Esophagus squamous epithelium (tissue), 5 donors: ENCODE measurements at regions not wholly inside any gene's neighbourhood (a gene's known extent, or its start where the extent isn't known, plus 50 kb on each side); places are given as distances from the start of the nearest gene placed in this dataset.

Source experiments
- DNase-seq: peaks from one replicate; lab custom pipeline; 2025; lab: John Stamatoyannopoulos, UW
- H3K27ac ChIP-seq, 4 donors: fragments of 200-600 bp; sonication (generic); one replicate each; pipeline ENCODE4 v1.5.1; 2016 to 2019; ENCODE audit warnings: mild to moderate bottlenecking in 1 of 4
- H3K27me3 ChIP-seq, 4 donors: fragments of 200-600 bp; sonication (generic); 1 replicate in 3 of 4; 2 replicates in 1 of 4; pipeline versions ENCODE4 v1.5.1 to v1.6.0; 2017 to 2021; ENCODE audit warnings: antibody characterized with exemption in 1 of 4
- H3K36me3 ChIP-seq, 3 donors: fragments of 200-600 bp; sonication (generic); one replicate each; pipeline ENCODE4 v1.5.1; 2016 to 2019
- H3K4me1 ChIP-seq, 3 donors: fragments of 200-600 bp; sonication (generic); one replicate each; pipeline ENCODE4 v1.5.1; 2017 to 2019
- H3K4me3 ChIP-seq, 4 donors: fragments of 200-600 bp; sonication (generic); 1 replicate in 3 of 4; 2 replicates in 1 of 4; pipeline ENCODE4 v1.5.1; 2016 to 2019; ENCODE audit warnings: mild to moderate bottlenecking in 2 of 4, moderate library complexity in 1 of 4
- H3K9me3 ChIP-seq, 3 donors: fragments of 200-600 bp; sonication (generic); one replicate each; pipeline ENCODE4 v1.5.1; 2016 to 2019
- POLR2A ChIP-seq, 4 donors: fragments of 450-650 bp; IDR thresholded peaks; one replicate each; pipeline ENCODE4 v1.6.1; 2017; ENCODE audit warnings: antibody characterized with exemption in 4 of 4, mild to moderate bottlenecking in 4 of 4, moderate library complexity in 3 of 4
- WGBS, 2 donors: methylation state at CpG; one replicate each; pipeline ENCODE4 v1.1.5; 2018; 5-methylcytosine and 5-hydroxymethylcytosine counted together
- intact Hi-C: fragments of 100-400 bp; cut with DNase I; formaldehyde crosslinking; loops from one replicate; pipeline ENCODE4 v1.15.0; 2022
- TF ChIP-seq, protein P1 (sequence below), 6 experiments: fragments of 450-650 bp in 4 of 6; fragments of 200-600 bp in 2 of 6; sonication (generic) in 2 of 6; IDR thresholded peaks; one replicate each; pipeline ENCODE4 v1.5.1; 2016 to 2019; ENCODE audit warnings: antibody characterized with exemption in 6 of 6, mild to moderate bottlenecking in 4 of 6, moderate library complexity in 4 of 6
- donor health status: DM: yes; HTN: yes; CAD: no.

DNA sequence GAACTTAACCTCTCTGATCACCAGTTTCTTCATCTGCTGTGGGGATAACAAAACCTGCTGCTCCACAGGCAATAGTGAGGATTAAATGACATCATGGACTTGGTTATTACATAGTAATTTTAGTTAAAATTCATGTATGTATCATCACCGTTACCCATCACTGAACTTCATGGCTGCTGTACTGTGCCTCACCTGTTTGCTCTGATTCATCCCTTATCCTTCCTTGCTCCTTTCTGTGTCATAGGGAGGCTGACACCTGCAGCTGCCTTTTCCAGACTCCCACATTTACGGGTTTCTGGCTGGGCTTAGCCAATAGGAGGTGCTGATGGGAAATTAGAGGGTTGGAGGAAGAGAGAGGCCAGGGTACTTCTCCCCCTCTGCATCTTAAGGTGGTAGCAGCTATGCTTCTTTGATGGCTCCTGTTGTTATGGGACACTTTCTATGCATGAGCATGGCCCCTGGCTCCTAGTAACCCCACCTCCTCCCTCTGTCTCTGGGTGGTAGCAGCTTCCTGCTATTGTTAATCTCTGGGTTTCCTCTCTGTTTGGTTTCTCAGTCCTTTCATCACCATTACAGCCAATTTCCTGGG, 332.1 kb downstream of the DHX35 start:
- Histone ChIP-seq H3K4me3 (no peak overlapping the region), H3K27me3 (peaks cover 0 to 5% (median 0%) of the 10 kb centered on the region in 4 donors), H3K4me1 (peaks cover 5 to 21% (median 8%) of the 10 kb centered on the region in 3 donors), H3K27ac (no peak overlapping the region), H3K36me3 (no peaks in the 10 kb centered on the region), H3K9me3 (no peaks in the 10 kb centered on the region)
- TF ChIP-seq, protein P1, sequence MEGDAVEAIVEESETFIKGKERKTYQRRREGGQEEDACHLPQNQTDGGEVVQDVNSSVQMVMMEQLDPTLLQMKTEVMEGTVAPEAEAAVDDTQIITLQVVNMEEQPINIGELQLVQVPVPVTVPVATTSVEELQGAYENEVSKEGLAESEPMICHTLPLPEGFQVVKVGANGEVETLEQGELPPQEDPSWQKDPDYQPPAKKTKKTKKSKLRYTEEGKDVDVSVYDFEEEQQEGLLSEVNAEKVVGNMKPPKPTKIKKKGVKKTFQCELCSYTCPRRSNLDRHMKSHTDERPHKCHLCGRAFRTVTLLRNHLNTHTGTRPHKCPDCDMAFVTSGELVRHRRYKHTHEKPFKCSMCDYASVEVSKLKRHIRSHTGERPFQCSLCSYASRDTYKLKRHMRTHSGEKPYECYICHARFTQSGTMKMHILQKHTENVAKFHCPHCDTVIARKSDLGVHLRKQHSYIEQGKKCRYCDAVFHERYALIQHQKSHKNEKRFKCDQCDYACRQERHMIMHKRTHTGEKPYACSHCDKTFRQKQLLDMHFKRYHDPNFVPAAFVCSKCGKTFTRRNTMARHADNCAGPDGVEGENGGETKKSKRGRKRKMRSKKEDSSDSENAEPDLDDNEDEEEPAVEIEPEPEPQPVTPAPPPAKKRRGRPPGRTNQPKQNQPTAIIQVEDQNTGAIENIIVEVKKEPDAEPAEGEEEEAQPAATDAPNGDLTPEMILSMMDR (IDR thresholded peaks at IDR 0.05) = no peak
- no peak for TF ChIP-seq POLR2A (IDR thresholded peaks at IDR 0.05)
- WGBS, 2 donors = 51 to 73% methylated on average over 2 of the region's 2 CpGs
- DNase-seq = no peak
- intact Hi-C loops = no loop called here

DNA sequence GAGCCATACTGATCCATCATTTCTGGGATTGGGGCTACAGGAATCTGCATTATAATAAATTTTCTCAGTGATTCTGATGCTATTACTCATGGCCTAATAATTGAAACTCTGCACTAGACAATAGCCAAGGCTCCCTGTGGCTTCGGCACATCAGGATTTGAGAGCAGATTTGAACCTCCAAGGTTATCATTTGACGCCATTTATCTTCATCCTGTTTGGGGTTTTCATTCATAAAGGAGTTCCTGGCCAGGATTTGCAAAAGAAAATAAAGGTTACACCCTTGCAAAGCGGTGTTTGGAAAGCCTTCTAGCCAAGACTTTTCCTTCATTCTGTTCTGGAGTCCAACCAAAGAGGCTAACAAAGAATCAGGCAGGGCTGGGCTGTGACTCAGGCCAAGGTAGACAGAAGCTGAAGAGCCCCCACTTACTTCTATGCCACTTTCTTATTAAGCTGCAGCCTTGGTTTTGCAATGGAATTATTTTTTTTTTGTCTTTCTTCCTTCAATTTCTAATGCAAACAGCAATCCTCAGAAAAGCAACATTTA, 330.1 kb downstream of the DHX35 start:
- Histone ChIP-seq H3K27ac (no peak overlapping the region), H3K36me3 (no peaks in the 10 kb centered on the region), H3K4me1 (peaks cover 5 to 21% (median 8%) of the 10 kb centered on the region in 3 donors), H3K4me3 (no peak overlapping the region), H3K27me3 (no peaks in the 10 kb centered on the region), H3K9me3 (no peaks in the 10 kb centered on the region)
- DNase-seq = no peak
- intact Hi-C loops = no loop called here
- 13 to 53% methylated on average over 3 of the region's 3 CpGs for WGBS, 2 donors
- TF ChIP-seq, protein P1 (IDR thresholded peaks at IDR 0.05) = no peak
- TF ChIP-seq POLR2A (IDR thresholded peaks at IDR 0.05) = no peak

DNA sequence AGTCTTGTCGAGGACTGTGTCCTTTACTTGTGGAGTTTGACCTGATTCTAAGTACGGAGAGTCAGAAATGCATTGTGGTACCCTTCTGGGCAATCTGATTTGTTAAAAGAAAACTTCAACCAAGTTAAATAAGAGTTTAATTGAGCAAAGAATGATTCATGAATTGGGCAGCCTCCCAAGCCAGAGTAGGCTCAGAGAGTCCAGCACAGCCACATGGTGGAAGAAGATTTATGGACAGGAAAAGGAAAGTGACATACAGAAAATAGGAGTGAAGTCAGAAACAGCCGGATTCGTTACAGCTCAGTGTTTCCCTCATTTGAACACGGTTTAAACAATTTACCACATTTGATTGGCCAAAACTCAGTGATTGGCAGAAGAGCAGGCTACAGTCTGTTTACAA, 329.2 kb downstream of the DHX35 start:
- Histone ChIP-seq H3K36me3 (no peaks in the 10 kb centered on the region), H3K4me1 (peaks cover 5 to 21% (median 8%) of the 10 kb centered on the region in 3 donors), H3K27me3 (no peaks in the 10 kb centered on the region), H3K4me3 (no peak overlapping the region), H3K27ac (no peak overlapping the region), H3K9me3 (no peaks in the 10 kb centered on the region)
- DNase-seq = no peak
- TF ChIP-seq POLR2A (IDR thresholded peaks at IDR 0.05) = no peak
- TF ChIP-seq, protein P1 (IDR thresholded peaks at IDR 0.05) = no peak
- 9 to 23% methylated on average over 5 of the region's 5 CpGs for WGBS, 2 donors
- intact Hi-C loops = no loop called here

DNA sequence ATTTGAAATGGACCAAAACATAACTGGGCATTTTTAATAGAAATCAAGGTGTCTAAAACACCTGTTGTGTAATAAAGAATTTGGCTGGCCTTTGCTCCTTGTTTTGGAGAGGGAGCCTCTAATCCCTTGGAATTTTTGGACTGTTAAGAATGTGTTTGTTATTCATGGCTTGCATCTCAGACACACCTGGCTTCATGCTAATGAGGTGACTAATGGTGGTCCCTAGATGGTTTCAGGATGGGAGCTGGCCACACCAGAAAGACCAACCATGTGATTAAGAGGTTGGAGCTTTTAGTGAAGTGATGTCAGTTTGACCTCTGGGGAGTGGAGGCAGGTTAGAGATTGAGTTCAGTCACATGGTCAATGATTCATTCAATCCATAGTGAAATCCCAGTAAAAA, 328.4 kb downstream of the DHX35 start:
- TF ChIP-seq, protein P1 (IDR thresholded peaks at IDR 0.05) = no peak
- no peak for TF ChIP-seq POLR2A (IDR thresholded peaks at IDR 0.05)
- intact Hi-C loops = no loop called here
- no peak for DNase-seq
- Histone ChIP-seq H3K27ac (no peak overlapping the region), H3K27me3 (no peaks in the 10 kb centered on the region), H3K4me1 (peaks cover 5 to 21% (median 8%) of the 10 kb centered on the region in 3 donors), H3K36me3 (no peaks in the 10 kb centered on the region), H3K9me3 (no peaks in the 10 kb centered on the region), H3K4me3 (no peak overlapping the region)

DNA sequence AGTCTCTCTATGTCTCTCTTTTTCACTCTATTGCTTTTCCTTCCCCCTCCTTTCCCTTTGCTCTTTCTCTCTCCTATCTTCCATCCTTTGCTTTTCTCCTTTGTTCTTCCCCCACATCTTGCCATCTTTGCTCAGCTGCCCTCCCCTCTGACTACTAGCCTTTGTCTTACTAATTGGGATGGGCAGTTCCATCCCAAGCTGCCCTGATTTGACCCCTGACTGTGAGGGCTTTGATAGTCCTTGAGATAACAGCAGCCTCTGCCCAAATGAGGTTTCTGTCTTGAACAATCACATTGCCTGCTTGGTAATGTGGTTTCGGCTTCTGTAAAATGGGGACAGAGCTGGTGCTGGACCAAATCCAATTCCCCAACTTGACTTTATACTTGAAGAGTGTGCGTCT, 327.7 kb downstream of the DHX35 start:
- Histone ChIP-seq H3K27me3 (no peaks in the 10 kb centered on the region), H3K36me3 (no peaks in the 10 kb centered on the region), H3K4me1 (peaks cover 5 to 21% (median 8%) of the 10 kb centered on the region in 3 donors), H3K4me3 (no peak overlapping the region), H3K9me3 (no peaks in the 10 kb centered on the region), H3K27ac (no peak overlapping the region)
- no peak for DNase-seq
- no peak for TF ChIP-seq POLR2A (IDR thresholded peaks at IDR 0.05)
- TF ChIP-seq, protein P1 (IDR thresholded peaks at IDR 0.05) = no peak
- 70 to 77% methylated on average over 2 of the region's 2 CpGs for WGBS, 2 donors
- intact Hi-C loops = loop anchor here (10.0 kb wide), 1 partner anchor 605 kb away; no protein-coding TSS in a partner anchor
